GM18867 (cell line): ENCODE measurements at regions not wholly inside any gene's neighbourhood (a gene's known extent, or its start where the extent isn't known, plus 50 kb on each side); places are given as distances from the start of the nearest gene placed in this dataset.
A peak's percentile ranks its signal among the peaks of the same experiment; 100 is the strongest.
"Not testable (repeated sequence)": the region's sequence is repeated elsewhere in the genome, so short reads cannot be mapped to it uniquely, and the experiment has no call there.

ENCODE experiments used
- ATAC-seq: cut with Tn5 transposase; IDR thresholded peaks from one replicate; pipeline ENCODE4 v1.9.1; 2021; ENCODE audit warnings: mild to moderate bottlenecking, moderate library complexity; ENCODE audit not compliant: unreplicated experiment

- ATAC-seq = peak; percentile 51
Measured at GRCh38 chr11:130979386-130979972, 63.2 kb upstream of the SNX19 start.

GRCh38 chr11:130980071-130980862 lies 64.0 kb upstream of the SNX19 start:
- ATAC-seq = no peak

- ATAC-seq = not testable (repeated sequence)
Measured at GRCh38 chr11:130984241-130984640, 68.0 kb upstream of the SNX19 start.

- ATAC-seq = no peak
Measured at GRCh38 chr11:130992788-130993187, 76.5 kb upstream of the SNX19 start.

- ATAC-seq = no peak
Measured at GRCh38 chr11:130994043-130994442, 77.8 kb upstream of the SNX19 start.

GRCh38 chr11:130995266-130995665 lies 79.0 kb upstream of the SNX19 start:
- ATAC-seq = no peak

- ATAC-seq = no peak
Measured at GRCh38 chr11:130997278-130997677, 81.0 kb upstream of the SNX19 start.

- no peak for ATAC-seq
Measured at GRCh38 chr11:130999086-130999485, 82.8 kb upstream of the SNX19 start.

GRCh38 chr11:130999992-131000770 lies 83.9 kb upstream of the SNX19 start:
- no peak for ATAC-seq

- ATAC-seq = no peak
Measured at GRCh38 chr11:131002145-131002544, 85.9 kb upstream of the SNX19 start.

- ATAC-seq = no peak
Measured at GRCh38 chr11:131005829-131006228, 89.5 kb upstream of the SNX19 start.

GRCh38 chr11:131025020-131025419 lies 108.7 kb upstream of the SNX19 start:
- no peak for ATAC-seq

GRCh38 chr11:131025421-131026125 lies 109.3 kb upstream of the SNX19 start:
- ATAC-seq = peak; percentile 89

- no peak for ATAC-seq
Measured at GRCh38 chr11:131027491-131027890, 111.2 kb upstream of the SNX19 start.

- ATAC-seq = no peak
Measured at GRCh38 chr11:131033151-131033651, 116.9 kb upstream of the SNX19 start.

GRCh38 chr11:131036514-131036913 lies 120.2 kb upstream of the SNX19 start:
- no peak for ATAC-seq

- ATAC-seq = no peak
Measured at GRCh38 chr11:131037873-131038272, 121.6 kb upstream of the SNX19 start.

GRCh38 chr11:131038597-131038996 lies 122.3 kb upstream of the SNX19 start:
- no peak for ATAC-seq

GRCh38 chr11:131041331-131042040 lies 125.2 kb upstream of the SNX19 start:
- ATAC-seq = no peak

- ATAC-seq = no peak
Measured at GRCh38 chr11:131042041-131042390, 125.7 kb upstream of the SNX19 start.
